CD4-positive, alpha-beta memory T cell (primary cell): ENCODE measurements at regions not wholly inside any gene's neighbourhood (a gene's known extent, or its start where the extent isn't known, plus 50 kb on each side); places are given as distances from the start of the nearest gene placed in this dataset.

Source experiments
- CTCF ChIA-PET: fragments of 350-600 bp; sonication (Branson Sonifier 250); formaldehyde crosslinking; loops from one replicate; lab custom pipeline; 2021; ENCODE audit warnings: inconsistent platforms; ENCODE audit not compliant: partially characterized antibody; lab: Charles Lee
- POLR2A ChIA-PET: fragments of 350-600 bp; sonication (Branson Sonifier 250); formaldehyde crosslinking; loops from one replicate; lab custom pipeline; 2021; ENCODE audit not compliant: partially characterized antibody; lab: Charles Lee
- DNase-seq, 5 donors: peaks; one replicate each; pipeline versions ENCODE4 v3.0.0 to v3.0.0-alpha.2; 2020 to 2022; ENCODE audit warnings: mixed read lengths in 1 of 5
- H3K27ac ChIP-seq: one replicate; pipeline ENCODE4 v1.7.0; 2013; ENCODE audit warnings: low read depth, low read length
- H3K27me3 ChIP-seq: 2 replicates; pipeline ENCODE4 v1.7.0; 2013; ENCODE audit warnings: mild to moderate bottlenecking, low read length, moderate library complexity; ENCODE audit not compliant: insufficient read depth
- H3K36me3 ChIP-seq: 2 replicates; pipeline ENCODE4 v1.7.0; 2013; ENCODE audit warnings: mild to moderate bottlenecking, low read length, moderate library complexity; ENCODE audit not compliant: insufficient read depth
- H3K4me1 ChIP-seq: 2 replicates; pipeline ENCODE4 v1.7.0; 2013; ENCODE audit warnings: mild to moderate bottlenecking, low read length, moderate library complexity; ENCODE audit not compliant: insufficient read depth
- H3K4me3 ChIP-seq, 2 donors: one replicate each; pipeline ENCODE4 v1.7.0; 2013; ENCODE audit warnings: low read length in 2 of 2, mild to moderate bottlenecking in 1 of 2
- H3K9me3 ChIP-seq, 2 donors: one replicate each; pipeline ENCODE4 v1.7.0; 2013; ENCODE audit warnings: low read length in 2 of 2, control low read depth in 1 of 2; ENCODE audit not compliant: control insufficient read depth in 1 of 2
- H3K27ac Mint-ChIP-seq, 7 donors: one replicate each; pipeline ENCODE4 v1.8.0; 2020 to 2021; ENCODE audit warnings: mixed read lengths in 7 of 7, mild to moderate bottlenecking in 6 of 7, inconsistent platforms in 3 of 7, moderate library complexity in 3 of 7
- H3K27me3 Mint-ChIP-seq, 2 donors: one replicate each; pipeline ENCODE4 v1.8.0; 2020 to 2021; ENCODE audit warnings: mixed read lengths in 2 of 2
- H3K36me3 Mint-ChIP-seq, 2 donors: one replicate each; pipeline ENCODE4 v1.8.0; 2020 to 2021; ENCODE audit warnings: mixed read lengths in 2 of 2, inconsistent platforms in 1 of 2, mild to moderate bottlenecking in 1 of 2
- H3K4me1 Mint-ChIP-seq, 4 donors: one replicate each; pipeline ENCODE4 v1.8.0; 2020 to 2021; ENCODE audit warnings: mixed read lengths in 4 of 4, mild to moderate bottlenecking in 1 of 4
- H3K4me3 Mint-ChIP-seq, 8 donors: one replicate each; pipeline ENCODE4 v1.8.0; 2020 to 2021; ENCODE audit warnings: mixed read lengths in 8 of 8, mild to moderate bottlenecking in 7 of 8, moderate library complexity in 6 of 8, inconsistent platforms in 3 of 8
- H3K9me3 Mint-ChIP-seq, 8 donors: one replicate each; pipeline ENCODE4 v1.8.0; 2020 to 2021; ENCODE audit warnings: mixed read lengths in 8 of 8, mild to moderate bottlenecking in 5 of 8, inconsistent platforms in 3 of 8, moderate library complexity in 1 of 8
- intact Hi-C: fragments of 100-400 bp; cut with micrococcal nuclease; formaldehyde crosslinking; loops from one replicate; pipeline ENCODE4 v1.15.1; 2023

GRCh38 chr4:125719987-125720386 is 405.2 kb downstream of the FAT4 start:
- no peaks in the 10 kb centered on the region for H3K36me3 ChIP-seq
- no peaks in the 10 kb centered on the region for H3K36me3 Mint-ChIP-seq
- H3K27me3 ChIP-seq: no peaks in the 10 kb centered on the region
- H3K27ac Mint-ChIP-seq: no peak overlapping the region
- H3K9me3 Mint-ChIP-seq: peaks cover 0 to 5% (median under 1%) of the 10 kb centered on the region in 8 donors
- no peaks in the 10 kb centered on the region for H3K4me1 ChIP-seq
- H3K4me3 Mint-ChIP-seq: no peak overlapping the region
- ChIA-PET POLR2A (no interaction called here), CTCF (no interaction called here)
- H3K9me3 ChIP-seq: no peaks in the 10 kb centered on the region
- no peak overlapping the region for H3K27ac ChIP-seq
- DNase-seq: no peak
- intact Hi-C loops: no loop called here
- no peak overlapping the region for H3K4me3 ChIP-seq
- H3K27me3 Mint-ChIP-seq: no peaks in the 10 kb centered on the region
- H3K4me1 Mint-ChIP-seq: no peaks in the 10 kb centered on the region

GRCh38 chr4:125722009-125722408 is 407.3 kb downstream of the FAT4 start:
- H3K4me3 Mint-ChIP-seq: no peak overlapping the region
- H3K9me3 Mint-ChIP-seq: peaks cover 0 to 3% (median under 1%) of the 10 kb centered on the region in 8 donors
- intact Hi-C loops: no loop called here
- no peaks in the 10 kb centered on the region for H3K9me3 ChIP-seq
- H3K4me3 ChIP-seq: no peak overlapping the region
- H3K4me1 Mint-ChIP-seq: no peaks in the 10 kb centered on the region
- ChIA-PET POLR2A (no interaction called here), CTCF (no interaction called here)
- H3K36me3 Mint-ChIP-seq: no peaks in the 10 kb centered on the region
- no peaks in the 10 kb centered on the region for H3K27me3 ChIP-seq
- H3K36me3 ChIP-seq: no peaks in the 10 kb centered on the region
- no peaks in the 10 kb centered on the region for H3K4me1 ChIP-seq
- no peak for DNase-seq
- H3K27ac ChIP-seq: no peak overlapping the region
- no peak overlapping the region for H3K27ac Mint-ChIP-seq
- no peaks in the 10 kb centered on the region for H3K27me3 Mint-ChIP-seq

- Mint-ChIP-seq H3K36me3 (no peaks in the 10 kb centered on the region), H3K9me3 (peaks cover 0 to 5% (median 0%) of the 10 kb centered on the region in 8 donors), H3K27ac (no peak overlapping the region), H3K27me3 (no peaks in the 10 kb centered on the region), H3K4me3 (no peak overlapping the region), H3K4me1 (no peaks in the 10 kb centered on the region)
- Histone ChIP-seq H3K27ac (no peak overlapping the region), H3K4me3 (no peak overlapping the region), H3K4me1 (no peaks in the 10 kb centered on the region), H3K9me3 (no peaks in the 10 kb centered on the region), H3K27me3 (no peaks in the 10 kb centered on the region), H3K36me3 (no peaks in the 10 kb centered on the region)
- intact Hi-C loops: no loop called here
- CTCF ChIA-PET: no interaction called here
- no peak for DNase-seq
- POLR2A ChIA-PET: no interaction called here
Observed at GRCh38 chr4:125725957-125726525, 411.3 kb downstream of the FAT4 start.

GRCh38 chr4:125727931-125728330 is 413.2 kb downstream of the FAT4 start:
- Mint-ChIP-seq H3K9me3 (peaks cover 0 to 5% (median under 1%) of the 10 kb centered on the region in 8 donors), H3K27ac (no peak overlapping the region), H3K4me1 (no peaks in the 10 kb centered on the region), H3K27me3 (no peaks in the 10 kb centered on the region), H3K36me3 (no peaks in the 10 kb centered on the region), H3K4me3 (no peak overlapping the region)
- intact Hi-C loops: no loop called here
- ChIA-PET POLR2A (no interaction called here), CTCF (no interaction called here)
- Histone ChIP-seq H3K9me3 (no peaks in the 10 kb centered on the region), H3K36me3 (no peaks in the 10 kb centered on the region), H3K27ac (no peak overlapping the region), H3K27me3 (no peaks in the 10 kb centered on the region), H3K4me1 (no peaks in the 10 kb centered on the region), H3K4me3 (no peak overlapping the region)
- DNase-seq: no peak

GRCh38 chr4:125728568-125728967 is 413.8 kb downstream of the FAT4 start:
- Histone ChIP-seq H3K4me3 (no peak overlapping the region), H3K9me3 (no peaks in the 10 kb centered on the region), H3K36me3 (no peaks in the 10 kb centered on the region), H3K27me3 (no peaks in the 10 kb centered on the region), H3K4me1 (no peaks in the 10 kb centered on the region), H3K27ac (no peak overlapping the region)
- ChIA-PET POLR2A (no interaction called here), CTCF (no interaction called here)
- Mint-ChIP-seq H3K36me3 (no peaks in the 10 kb centered on the region), H3K4me3 (no peak overlapping the region), H3K4me1 (no peaks in the 10 kb centered on the region), H3K27me3 (no peaks in the 10 kb centered on the region), H3K27ac (no peak overlapping the region), H3K9me3 (peaks cover 0 to 6% (median 1%) of the 10 kb centered on the region in 8 donors)
- no peak for DNase-seq
- intact Hi-C loops: no loop called here

- Histone ChIP-seq H3K27ac (no peak overlapping the region), H3K9me3 (no peaks in the 10 kb centered on the region), H3K4me1 (no peaks in the 10 kb centered on the region), H3K36me3 (no peaks in the 10 kb centered on the region), H3K4me3 (no peak overlapping the region), H3K27me3 (no peaks in the 10 kb centered on the region)
- H3K4me3 Mint-ChIP-seq: no peak overlapping the region
- H3K9me3 Mint-ChIP-seq: peaks cover 0 to 6% (median 1%) of the 10 kb centered on the region in 8 donors
- no peak for DNase-seq
- POLR2A ChIA-PET: no interaction called here
- no peaks in the 10 kb centered on the region for H3K36me3 Mint-ChIP-seq
- H3K27me3 Mint-ChIP-seq: no peaks in the 10 kb centered on the region
- intact Hi-C loops: no loop called here
- CTCF ChIA-PET: no interaction called here
- no peaks in the 10 kb centered on the region for H3K4me1 Mint-ChIP-seq
- H3K27ac Mint-ChIP-seq: no peak overlapping the region
Observed at GRCh38 chr4:125729171-125729570, 414.4 kb downstream of the FAT4 start.

GRCh38 chr4:125732632-125733031 is 417.9 kb downstream of the FAT4 start:
- Histone ChIP-seq H3K9me3 (no peaks in the 10 kb centered on the region), H3K27ac (no peak overlapping the region), H3K27me3 (no peaks in the 10 kb centered on the region), H3K4me1 (no peaks in the 10 kb centered on the region), H3K36me3 (no peaks in the 10 kb centered on the region), H3K4me3 (no peak overlapping the region)
- intact Hi-C loops: no loop called here
- ChIA-PET POLR2A (no interaction called here), CTCF (no interaction called here)
- Mint-ChIP-seq H3K27ac (no peak overlapping the region), H3K4me1 (no peaks in the 10 kb centered on the region), H3K36me3 (no peaks in the 10 kb centered on the region), H3K27me3 (no peaks in the 10 kb centered on the region), H3K9me3 (peaks cover 0 to 11% (median 3%) of the 10 kb centered on the region in 8 donors), H3K4me3 (no peak overlapping the region)
- no peak for DNase-seq

GRCh38 chr4:125734504-125734903 is 419.7 kb downstream of the FAT4 start:
- no peak overlapping the region for H3K27ac Mint-ChIP-seq
- H3K36me3 ChIP-seq: no peaks in the 10 kb centered on the region
- no peak overlapping the region for H3K27ac ChIP-seq
- no peaks in the 10 kb centered on the region for H3K27me3 Mint-ChIP-seq
- intact Hi-C loops: no loop called here
- no peaks in the 10 kb centered on the region for H3K9me3 ChIP-seq
- no peaks in the 10 kb centered on the region for H3K4me1 Mint-ChIP-seq
- H3K36me3 Mint-ChIP-seq: no peaks in the 10 kb centered on the region
- H3K9me3 Mint-ChIP-seq: peaks cover 0 to 10% (median 3%) of the 10 kb centered on the region in 8 donors
- POLR2A ChIA-PET: no interaction called here
- DNase-seq: no peak
- CTCF ChIA-PET: no interaction called here
- H3K4me1 ChIP-seq: no peaks in the 10 kb centered on the region
- H3K4me3 Mint-ChIP-seq: no peak overlapping the region
- H3K27me3 ChIP-seq: no peaks in the 10 kb centered on the region
- H3K4me3 ChIP-seq: no peak overlapping the region
